MM.1S (cell line): ENCODE measurements at regions not wholly inside any gene's neighbourhood (a gene's known extent, or its start where the extent isn't known, plus 50 kb on each side); places are given as distances from the start of the nearest gene placed in this dataset.

ENCODE experiments used
- CTCF ChIP-seq: fragments of 300-600 bp; sonication (generic); IDR thresholded peaks from 2 replicates; pipeline ENCODE4 v1.5.1; 2016; ENCODE audit warnings: antibody characterized with exemption, low read length, mixed read lengths
- EZH2phosphoT487 ChIP-seq: fragments of 300-600 bp; sonication (generic); IDR thresholded peaks from 2 replicates; pipeline ENCODE4 v1.6.1; 2018; ENCODE audit warnings: antibody characterized with exemption, low read length

DNA sequence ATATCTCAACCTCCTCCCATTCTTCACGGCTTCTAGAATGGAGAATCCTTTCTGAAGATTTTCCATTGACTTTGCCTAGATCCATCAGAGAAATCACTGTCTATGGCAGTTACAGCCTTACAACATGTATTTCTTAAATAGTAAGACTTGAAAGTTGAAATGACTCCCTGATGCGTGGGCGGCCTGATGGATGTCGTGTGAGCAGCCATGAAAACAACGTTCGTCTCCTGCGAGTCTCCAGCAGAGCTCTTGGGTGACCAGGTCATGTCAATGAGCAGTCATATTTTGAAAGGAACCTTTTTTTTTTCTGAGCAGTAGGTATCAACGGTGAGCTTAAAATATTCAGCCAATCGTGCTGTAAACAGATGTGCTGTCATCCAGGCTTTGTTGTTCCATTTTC is 139.9 kb upstream of the C14orf180 start:
- no peak for TF ChIP-seq CTCF
- TF ChIP-seq EZH2phosphoT487, result no peak
